Neural crest cell (in vitro differentiated cells): ENCODE measurements at regions not wholly inside any gene's neighbourhood (a gene's known extent, or its start where the extent isn't known, plus 50 kb on each side); places are given as distances from the start of the nearest gene placed in this dataset.

ENCODE experiments used
- DNase-seq: peaks from one replicate; pipeline ENCODE4 v3.0.0; 2021; ENCODE audit warnings: low read depth, mixed read lengths, low spot score
- H3K27ac Mint-ChIP-seq: one replicate; pipeline ENCODE4 v1.8.0; 2021; ENCODE audit warnings: mild to moderate bottlenecking, mixed read lengths; ENCODE audit not compliant: unreplicated experiment
- H3K27me3 Mint-ChIP-seq: 2 replicates; pipeline ENCODE4 v1.8.0; 2021; ENCODE audit warnings: low read depth, mild to moderate bottlenecking, mixed read lengths
- H3K36me3 Mint-ChIP-seq: 2 replicates; pipeline ENCODE4 v1.8.0; 2021; ENCODE audit warnings: low read depth, mild to moderate bottlenecking, mixed read lengths
- H3K4me1 Mint-ChIP-seq: 2 replicates; pipeline ENCODE4 v1.8.0; 2021; ENCODE audit warnings: mixed read lengths
- H3K4me3 Mint-ChIP-seq: one replicate; pipeline ENCODE4 v1.8.0; 2021; ENCODE audit warnings: mild to moderate bottlenecking, mixed read lengths
- H3K9me3 Mint-ChIP-seq: 2 replicates; pipeline ENCODE4 v1.8.0; 2021; ENCODE audit warnings: mixed read lengths
- CTCF ChIP-seq: fragments of 200-600 bp; sonication (generic); conservative IDR thresholded peaks from 2 replicates; pipeline ENCODE4 v1.5.0; 2021; ENCODE audit warnings: antibody characterized with exemption, mild to moderate bottlenecking

- no peak for DNase-seq
- no peaks in the 10 kb centered on the region for H3K4me1 Mint-ChIP-seq
- H3K27ac Mint-ChIP-seq = no peak overlapping the region
- H3K36me3 Mint-ChIP-seq = no peaks in the 10 kb centered on the region
- no peaks in the 10 kb centered on the region for H3K27me3 Mint-ChIP-seq
- TF ChIP-seq CTCF = no peak
- H3K4me3 Mint-ChIP-seq = no peak overlapping the region
- H3K9me3 Mint-ChIP-seq = no peaks in the 10 kb centered on the region
Measured at GRCh38 chr5:29935371-29935770, 1258.1 kb upstream of the CDH6 start.

GRCh38 chr5:29930316-29930715, 1263.2 kb upstream of the CDH6 start:
- no peak for DNase-seq
- TF ChIP-seq CTCF = no peak
- H3K4me1 Mint-ChIP-seq = no peaks in the 10 kb centered on the region
- no peaks in the 10 kb centered on the region for H3K36me3 Mint-ChIP-seq
- no peak overlapping the region for H3K27ac Mint-ChIP-seq
- H3K4me3 Mint-ChIP-seq = no peak overlapping the region
- no peaks in the 10 kb centered on the region for H3K27me3 Mint-ChIP-seq
- H3K9me3 Mint-ChIP-seq = no peaks in the 10 kb centered on the region

DNA sequence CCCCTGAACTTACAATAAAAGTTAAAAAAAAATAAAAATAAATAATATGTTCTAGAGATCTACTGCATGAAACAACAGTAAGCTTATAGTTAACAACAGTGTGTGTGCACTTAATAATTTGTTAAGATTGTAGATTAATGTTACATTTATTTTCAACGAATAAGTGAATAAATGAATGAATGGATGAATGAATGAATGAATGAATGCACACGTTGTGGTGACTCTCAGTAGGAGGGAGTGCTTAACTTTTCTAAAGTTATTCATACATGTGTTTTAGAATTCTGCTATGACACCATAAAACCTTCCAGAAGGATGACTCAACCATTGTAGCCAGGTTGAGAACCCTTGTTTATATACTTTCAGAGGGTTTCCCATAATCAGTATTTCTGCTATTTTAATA, 1269.4 kb upstream of the CDH6 start:
- DNase-seq = no peak
- Mint-ChIP-seq H3K27me3 (no peaks in the 10 kb centered on the region), H3K9me3 (no peaks in the 10 kb centered on the region), H3K36me3 (no peaks in the 10 kb centered on the region), H3K4me3 (no peak overlapping the region), H3K27ac (no peak overlapping the region), H3K4me1 (no peaks in the 10 kb centered on the region)
- no peak for TF ChIP-seq CTCF

DNA sequence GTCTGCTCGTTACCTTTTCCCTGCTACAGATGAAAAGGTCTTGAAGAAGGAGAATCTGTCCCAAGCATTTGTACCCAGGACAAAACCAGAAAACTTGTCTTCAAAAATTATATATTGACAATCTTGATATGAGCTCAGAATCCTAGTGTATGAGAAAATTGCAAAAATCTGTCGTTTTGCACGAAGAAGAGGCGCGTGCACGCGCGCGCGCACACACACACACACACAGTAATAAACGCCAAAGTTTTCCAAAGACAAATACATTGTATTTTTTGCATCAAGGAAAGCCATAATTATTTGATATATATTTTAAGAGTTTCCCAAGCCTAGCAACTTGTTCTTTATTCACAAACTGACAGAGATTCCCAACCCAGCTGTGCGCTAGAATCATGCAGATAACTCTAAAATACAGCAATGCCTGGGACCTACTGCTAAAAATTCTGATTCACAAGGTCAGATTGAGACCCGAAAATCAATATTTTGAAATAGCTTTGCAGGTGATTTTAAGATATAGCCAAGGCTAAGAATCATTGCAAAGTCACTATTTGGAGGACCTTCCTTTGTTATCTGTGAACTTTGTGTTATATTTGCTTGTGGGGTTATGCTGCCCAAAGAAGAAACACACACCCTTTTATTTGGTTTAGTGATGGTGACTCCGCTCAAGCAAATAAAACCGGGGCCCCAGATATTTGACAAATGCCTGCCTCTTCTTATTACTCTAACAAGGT, 1287.7 kb upstream of the CDH6 start:
- Mint-ChIP-seq H3K27ac (no peak overlapping the region), H3K36me3 (no peaks in the 10 kb centered on the region), H3K4me3 (no peak overlapping the region), H3K9me3 (peaks cover 4% of the 10 kb centered on the region), H3K27me3 (no peaks in the 10 kb centered on the region), H3K4me1 (no peaks in the 10 kb centered on the region)
- no peak for TF ChIP-seq CTCF
- no peak for DNase-seq

DNA sequence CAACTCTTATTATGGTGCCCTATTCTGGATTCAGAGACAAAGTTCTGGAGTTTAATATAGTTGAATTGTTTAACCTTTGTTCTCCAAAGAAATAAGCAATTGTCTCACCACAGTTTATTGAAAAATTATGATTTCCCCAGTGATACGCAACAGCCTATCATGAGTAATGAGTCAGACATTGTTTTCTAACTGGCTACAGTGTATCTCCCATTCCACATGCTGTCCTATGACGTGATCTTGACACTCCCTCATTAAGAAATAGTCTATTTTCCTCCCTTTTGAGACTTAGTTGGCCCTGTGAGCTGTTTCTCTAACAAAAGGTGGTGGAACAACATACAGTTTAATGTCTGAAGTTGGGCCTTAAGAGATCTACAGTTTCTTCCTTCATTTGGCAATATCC, 1290.6 kb upstream of the CDH6 start:
- TF ChIP-seq CTCF = no peak
- DNase-seq = no peak
- Mint-ChIP-seq H3K9me3 (no peaks in the 10 kb centered on the region), H3K4me1 (peaks cover 6% of the 10 kb centered on the region), H3K4me3 (no peak overlapping the region), H3K27ac (no peak overlapping the region), H3K27me3 (no peaks in the 10 kb centered on the region), H3K36me3 (no peaks in the 10 kb centered on the region)
